Dendritic cell treated with granulocyte-macrophage colony-stimulating factor and Interleukin-4, amounts not matched to agents 40 ng/mL and 50 ng/mL, for 4 days (primary cell): ENCODE measurements at regions not wholly inside any gene's neighbourhood (a gene's known extent, or its start where the extent isn't known, plus 50 kb on each side); places are given as distances from the start of the nearest gene placed in this dataset.
A peak's percentile ranks its signal among the peaks of the same experiment; 100 is the strongest.

ENCODE experiments used
- H3K27ac Mint-ChIP-seq: one replicate; pipeline ENCODE4 v1.8.0; 2022; ENCODE audit warnings: mild to moderate bottlenecking, mixed read lengths
- H3K27me3 Mint-ChIP-seq: one replicate; pipeline ENCODE4 v1.8.0; 2022; ENCODE audit warnings: mild to moderate bottlenecking, mixed read lengths
- H3K36me3 Mint-ChIP-seq: one replicate; pipeline ENCODE4 v1.8.0; 2022; ENCODE audit warnings: low read depth, mixed read lengths
- H3K4me1 Mint-ChIP-seq: one replicate; pipeline ENCODE4 v1.8.0; 2022; ENCODE audit warnings: low read depth, mixed read lengths
- H3K4me3 Mint-ChIP-seq: one replicate; pipeline ENCODE4 v1.8.0; 2022; ENCODE audit warnings: mild to moderate bottlenecking, moderate library complexity, mixed read lengths
- H3K9me3 Mint-ChIP-seq: one replicate; pipeline ENCODE4 v1.8.0; 2022; ENCODE audit warnings: mixed read lengths
- intact Hi-C: fragments of 100-400 bp; cut with micrococcal nuclease; formaldehyde crosslinking; loops from one replicate; pipeline ENCODE4 v1.15.0; 2022

GRCh38 chr7:41758321-41758720 lies 55.4 kb upstream of the INHBA start:
- Mint-ChIP-seq H3K36me3 (no peaks in the 10 kb centered on the region), H3K4me1 (no peaks in the 10 kb centered on the region), H3K27ac (no peak overlapping the region), H3K9me3 (peaks cover 45% of the 10 kb centered on the region), H3K27me3 (no peaks in the 10 kb centered on the region), H3K4me3 (no peak overlapping the region)
- intact Hi-C loops, result no loop called here

GRCh38 chr7:41756650-41757182 lies 53.8 kb upstream of the INHBA start:
- peak overlapping the region; percentile 45 for H3K27ac Mint-ChIP-seq
- H3K4me1 Mint-ChIP-seq, result peaks cover 7% of the 10 kb centered on the region
- intact Hi-C loops, result no loop called here
- H3K27me3 Mint-ChIP-seq, result no peaks in the 10 kb centered on the region
- no peaks in the 10 kb centered on the region for H3K36me3 Mint-ChIP-seq
- H3K4me3 Mint-ChIP-seq, result no peak overlapping the region
- H3K9me3 Mint-ChIP-seq, result peaks cover 38% of the 10 kb centered on the region

- no peak overlapping the region for H3K27ac Mint-ChIP-seq
- H3K36me3 Mint-ChIP-seq, result no peaks in the 10 kb centered on the region
- no peak overlapping the region for H3K4me3 Mint-ChIP-seq
- peaks cover 43% of the 10 kb centered on the region for H3K9me3 Mint-ChIP-seq
- no peaks in the 10 kb centered on the region for H3K27me3 Mint-ChIP-seq
- peaks cover 16% of the 10 kb centered on the region for H3K4me1 Mint-ChIP-seq
- intact Hi-C loops, result no loop called here
These were observed 52.2 kb upstream of the INHBA start for GRCh38 chr7:41755096-41755495.

DNA sequence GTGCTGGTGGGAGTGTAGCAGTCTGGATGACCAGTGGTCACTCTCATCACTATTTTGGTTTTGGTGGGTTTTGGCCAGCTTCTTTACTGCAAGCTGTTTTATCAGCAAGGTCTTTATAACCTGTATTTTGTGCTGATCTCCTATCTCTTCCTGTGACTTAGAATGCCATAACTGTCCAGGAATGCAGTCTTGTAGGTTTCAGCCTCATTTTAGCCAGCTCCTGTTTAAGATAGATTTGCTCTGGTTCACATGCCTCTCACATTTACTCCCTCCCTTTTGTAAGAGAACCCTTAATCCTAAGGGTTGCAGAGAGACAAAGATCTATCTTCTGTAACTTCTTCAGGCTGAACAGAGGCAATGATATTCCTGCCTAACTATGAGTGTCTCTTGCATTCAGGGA lies 51.2 kb upstream of the INHBA start:
- Mint-ChIP-seq H3K27me3 (no peaks in the 10 kb centered on the region), H3K4me1 (peaks cover 16% of the 10 kb centered on the region), H3K4me3 (no peak overlapping the region), H3K27ac (no peak overlapping the region), H3K9me3 (peaks cover 36% of the 10 kb centered on the region), H3K36me3 (no peaks in the 10 kb centered on the region)
- intact Hi-C loops, result loop anchor here (1.0 kb wide), 1 partner anchor 18 kb away; no protein-coding TSS in a partner anchor
